A549 (cell line): ENCODE measurements at regions not wholly inside any gene's neighbourhood (a gene's known extent, or its start where the extent isn't known, plus 50 kb on each side); places are given as distances from the start of the nearest gene placed in this dataset.

Experiments used
- ATAC-seq, 2 experiments: fragments of 200-7000 bp in 1 of 2; fragments of >200 bp in 1 of 2; cut with Nextera tagmentation in 1 of 2; cut with Tn5 transposase in 1 of 2; 3 replicates each; pipeline versions ENCODE4 v1.8.0 to v1.9.1; 2018 to 2020; ENCODE audit warnings: mild to moderate bottlenecking in 1 of 2, moderate library complexity in 1 of 2
- CTCF ChIA-PET: fragments of 300-600 bp; sonication (Branson Sonifier 250); formaldehyde crosslinking; extraction: SDS; loops from one replicate; lab custom pipeline; 2021; ENCODE audit warnings: antibody characterized with exemption, inconsistent platforms; lab: Yijun Ruan, JAX
- POLR2A ChIA-PET: fragments of 350-600 bp; formaldehyde crosslinking; extraction: SDS; loops from one replicate; lab custom pipeline; 2021; ENCODE audit warnings: antibody characterized with exemption, inconsistent platforms; lab: Yijun Ruan, JAX
- DNase-seq, 2 experiments: peaks; one replicate each; pipeline versions ENCODE4 v3.0.0 to v3.0.0-alpha.2; 2011 to 2016; ENCODE audit warnings: low read depth in 1 of 2, low spot score in 1 of 2
- FAIRE-seq: peaks from 2 replicates; lab custom pipeline; 2011; peaks lifted over from hg19 to GRCh38; lab: Jason Lieb, UNC
- H3K27ac ChIP-seq, 2 experiments: fragments of >200 bp; sonication (Bioruptor Twin); formaldehyde crosslinking; 3 replicates each; pipeline ENCODE4 v1.5.1; 2016 to 2017
- H3K4me1 ChIP-seq: fragments of >200 bp; sonication (Bioruptor Twin); formaldehyde crosslinking; 3 replicates; pipeline ENCODE4 v1.6.1; 2016
- H3K4me2 ChIP-seq: fragments of >200 bp; sonication (Bioruptor Twin); formaldehyde crosslinking; 3 replicates; pipeline ENCODE4 v1.6.1; 2016
- H3K4me3 ChIP-seq: fragments of >200 bp; sonication (Bioruptor Twin); formaldehyde crosslinking; 3 replicates; pipeline ENCODE4 v1.5.1; 2016
- H3K9me3 ChIP-seq: fragments of >200 bp; sonication (Bioruptor Twin); formaldehyde crosslinking; 3 replicates; pipeline ENCODE4 v1.6.1; 2016
- BHLHE40 ChIP-seq: IDR thresholded peaks from 2 replicates; pipeline ENCODE4 v1.6.1; 2012; ENCODE audit warnings: low read depth, low read length, inconsistent platforms
- CHD4 ChIP-seq: fragments of 200-600 bp; sonication (generic); IDR thresholded peaks from 2 replicates; pipeline ENCODE4 v1.6.1; 2016; ENCODE audit warnings: antibody characterized with exemption, mild to moderate bottlenecking, borderline replicate concordance
- EHF ChIP-seq: fragments of 250-450 bp; sonication (Bioruptor Pico); IDR thresholded peaks from 2 replicates; pipeline ENCODE4 v1.5.0; 2020; ENCODE audit warnings: mild to moderate bottlenecking
- ELK1 ChIP-seq: fragments of 150-350 bp; IDR thresholded peaks from 2 replicates; pipeline ENCODE4 v1.6.1; 2014; ENCODE audit warnings: low read depth, mild to moderate bottlenecking, low read length
- FOSB ChIP-seq: fragments of 250-450 bp; sonication (Bioruptor Pico); IDR thresholded peaks from 2 replicates; pipeline ENCODE4 v1.5.0; 2020; ENCODE audit warnings: mild to moderate bottlenecking, moderate library complexity
- FOSL2 ChIP-seq, 2 experiments: fragments of 450-650 bp in 1 of 2; fragments of >200 bp in 1 of 2; sonication (Bioruptor Twin) in 1 of 2; formaldehyde crosslinking; IDR thresholded peaks; 2 replicates each; pipeline versions ENCODE4 v1.5.0 to v1.6.1; 2016 to 2020; ENCODE audit warnings: mild to moderate bottlenecking in 1 of 2, moderate library complexity in 1 of 2
- HOXA7 ChIP-seq: fragments of 250-450 bp; sonication (Bioruptor Pico); IDR thresholded peaks from 2 replicates; pipeline ENCODE4 v1.5.0; 2020; ENCODE audit warnings: mild to moderate bottlenecking, moderate library complexity
- HOXB13 ChIP-seq: fragments of 250-450 bp; sonication (Bioruptor Pico); IDR thresholded peaks from 2 replicates; pipeline ENCODE4 v1.5.0; 2020; ENCODE audit warnings: low read depth, mild to moderate bottlenecking, moderate library complexity
- HOXB5 ChIP-seq: fragments of 250-450 bp; sonication (Bioruptor Pico); IDR thresholded peaks from 2 replicates; pipeline ENCODE4 v1.5.0; 2020; ENCODE audit warnings: mild to moderate bottlenecking, moderate library complexity
- KDM5A ChIP-seq: fragments of 200-600 bp; sonication (generic); IDR thresholded peaks from 2 replicates; pipeline ENCODE4 v1.6.1; 2016; ENCODE audit warnings: antibody characterized with exemption, mild to moderate bottlenecking
- MAX ChIP-seq: IDR thresholded peaks from 2 replicates; pipeline ENCODE4 v1.6.1; 2012
- MAZ ChIP-seq: fragments of 150-350 bp; IDR thresholded peaks from 2 replicates; pipeline ENCODE4 v1.6.1; 2014; ENCODE audit warnings: antibody characterized with exemption, low read depth, low read length, borderline replicate concordance
- PBX3 ChIP-seq: IDR thresholded peaks from 2 replicates; pipeline ENCODE4 v1.6.1; 2012
- PHF8 ChIP-seq: fragments of 200-600 bp; sonication (generic); IDR thresholded peaks from 2 replicates; pipeline ENCODE4 v1.6.1; 2016; ENCODE audit warnings: low read depth, mild to moderate bottlenecking, antibody characterized with exemption, moderate library complexity, borderline replicate concordance
- POLR2AphosphoS2 ChIP-seq: conservative IDR thresholded peaks from 2 replicates; pipeline ENCODE4 v1.6.1; 2012; ENCODE audit warnings: low read length, improper control_type of control experiment, inconsistent platforms
- RAD21 ChIP-seq, 2 experiments: fragments of >200 bp in 1 of 2; sonication (Bioruptor Twin) in 1 of 2; formaldehyde crosslinking in 1 of 2; IDR thresholded peaks in 1 of 2; conservative IDR thresholded peaks in 1 of 2; 2 replicates in 1 of 2; 3 replicates in 1 of 2; pipeline ENCODE4 v1.6.1; 2012 to 2018; ENCODE audit warnings: inconsistent platforms in 1 of 2
- RCOR1 ChIP-seq: fragments of 150-350 bp; IDR thresholded peaks from 2 replicates; pipeline ENCODE4 v1.6.1; 2014; ENCODE audit warnings: antibody characterized with exemption, low read length, low read depth
- REST ChIP-seq: fragments of 200-600 bp; sonication (generic); IDR thresholded peaks from 2 replicates; pipeline ENCODE4 v1.6.1; 2016; ENCODE audit warnings: antibody characterized with exemption, mild to moderate bottlenecking, moderate library complexity
- RNF2 ChIP-seq: fragments of 200-600 bp; sonication (generic); IDR thresholded peaks from 2 replicates; pipeline ENCODE4 v1.6.1; 2016; ENCODE audit warnings: low read depth, mild to moderate bottlenecking, antibody characterized with exemption, moderate library complexity, borderline replicate concordance
- SMC3 ChIP-seq: fragments of >200 bp; sonication (Bioruptor Twin); formaldehyde crosslinking; IDR thresholded peaks from 3 replicates; pipeline ENCODE4 v1.6.1; 2018; ENCODE audit warnings: inconsistent platforms
- TP53 ChIP-seq: fragments of 250-450 bp; sonication (Bioruptor Pico); IDR thresholded peaks from 2 replicates; pipeline ENCODE4 v1.5.0; 2021; ENCODE audit warnings: mild to moderate bottlenecking, moderate library complexity
- ZC3H11A ChIP-seq: fragments of 450-650 bp; IDR thresholded peaks from 2 replicates; pipeline ENCODE4 v1.6.1; 2014; ENCODE audit warnings: antibody characterized with exemption, mild to moderate bottlenecking
- ZSCAN20 ChIP-seq: fragments of 250-450 bp; sonication (Bioruptor Pico); IDR thresholded peaks from 2 replicates; pipeline ENCODE4 v1.8.0; 2022; ENCODE audit warnings: mild to moderate bottlenecking, moderate library complexity
- WGBS: methylation state at CpG from one replicate; pipeline ENCODE4 v1.1.6; 2017; ENCODE audit errors: missing lambda C conversion rate; 5-methylcytosine and 5-hydroxymethylcytosine counted together

GRCh38 chr14:97712471-97712870, 915.3 kb downstream of the VRK1 start:
- Histone ChIP-seq H3K4me2 (no peak overlapping the region), H3K9me3 (no peaks in the 10 kb centered on the region), H3K4me1 (no peaks in the 10 kb centered on the region), H3K27ac (no peak overlapping the region), H3K4me3 (no peak overlapping the region)
- CTCF ChIA-PET: no interaction called here
- FAIRE-seq: no peak
- POLR2A ChIA-PET: no interaction called here
- ATAC-seq: no peak
- TF ChIP-seq SMC3 (no peak), MAX (no peak), HOXA7 (CRISPR knock-in tag) (no peak), TP53 (CRISPR knock-in tag) (no peak), HOXB13 (CRISPR knock-in tag) (no peak), KDM5A (no peak), RCOR1 (no peak), PHF8 (no peak)
- DNase-seq: no peak

- FAIRE-seq (no peak), DNase-seq (peak in 1 of 2 experiments; percentile 33), ATAC-seq (peak in 1 of 2 experiments; percentile 54; a peak in 1 of 6 replicates)
- POLR2A ChIA-PET: no interaction called here
- no peak overlapping the region for H3K4me2 ChIP-seq
- no peak overlapping the region for H3K27ac ChIP-seq
- no peaks in the 10 kb centered on the region for H3K4me1 ChIP-seq
- H3K4me3 ChIP-seq: no peak overlapping the region
- no peaks in the 10 kb centered on the region for H3K9me3 ChIP-seq
- CTCF ChIA-PET: no interaction called here
- TF ChIP-seq FOSL2 (IDR thresholded peaks at IDR 0.05) (no peak), FOSL2 (CRISPR knock-in tag; IDR thresholded peaks at IDR 0.05) (peak; percentile 61), RNF2 (no peak)
- 3% methylated on average over 6 of the region's 6 CpGs for WGBS
Observed at GRCh38 chr14:97713023-97713422, 915.8 kb downstream of the VRK1 start.

GRCh38 chr14:97718886-97719442, 921.8 kb downstream of the VRK1 start:
- no peak for FAIRE-seq
- TF ChIP-seq POLR2AphosphoS2 (no peak), MAZ (no peak), RAD21 (conservative IDR thresholded peaks at IDR 0.05 in 1 of 2, IDR thresholded peaks at IDR 0.05 in 1 of 2) (no peak), ZC3H11A (no peak), HOXB5 (no peak), REST (no peak)
- CTCF ChIA-PET: no interaction called here

GRCh38 chr14:97719931-97720330, 922.7 kb downstream of the VRK1 start:
- ChIA-PET CTCF (interaction anchor here (0.9 kb wide), 1 partner anchor 11 kb away, joined by 3 read pairs; no protein-coding TSS in a partner anchor), POLR2A (no interaction called here)
- WGBS: 13% methylated on average over 2 of the region's 2 CpGs
- H3K4me2 ChIP-seq: no peak overlapping the region
- FAIRE-seq (no peak), ATAC-seq (no peak), DNase-seq (no peak)
- H3K27ac ChIP-seq: no peak overlapping the region
- no peaks in the 10 kb centered on the region for H3K4me1 ChIP-seq
- H3K9me3 ChIP-seq: 0 out of 3 replicates have a peak, but pooled peaks cover 3% of the 10 kb centered on the region
- H3K4me3 ChIP-seq: no peak overlapping the region
- TF ChIP-seq CHD4: no peak
- TF ChIP-seq EHF (CRISPR knock-in tag): no peak
- no peak for TF ChIP-seq MAZ
- no peak for TF ChIP-seq ZSCAN20 (CRISPR knock-in tag)
- no peak for TF ChIP-seq ELK1
- TF ChIP-seq PBX3: no peak
- no peak for TF ChIP-seq BHLHE40
- no peak for TF ChIP-seq FOSB

More at GRCh38 chr14:97718886-97719442, 921.8 kb downstream of the VRK1 start:
- WGBS: 0% methylated on average over 1 of the region's 1 CpG
- Histone ChIP-seq H3K4me3 (no peak overlapping the region), H3K4me1 (no peaks in the 10 kb centered on the region), H3K9me3 (0 out of 3 replicates have a peak, but pooled peaks cover 3% of the 10 kb centered on the region), H3K4me2 (no peak overlapping the region), H3K27ac (no peak overlapping the region)
- no peak for DNase-seq
- no peak for ATAC-seq
- POLR2A ChIA-PET: no interaction called here
